A549 (cell line): ENCODE measurements at regions not wholly inside any gene's neighbourhood (a gene's known extent, or its start where the extent isn't known, plus 50 kb on each side); places are given as distances from the start of the nearest gene placed in this dataset.

ENCODE experiments used
- ATAC-seq, 2 experiments: fragments of 200-7000 bp in 1 of 2; fragments of >200 bp in 1 of 2; cut with Nextera tagmentation in 1 of 2; cut with Tn5 transposase in 1 of 2; 3 replicates each; pipeline versions ENCODE4 v1.8.0 to v1.9.1; 2018 to 2020; ENCODE audit warnings: mild to moderate bottlenecking in 1 of 2, moderate library complexity in 1 of 2
- CTCF ChIA-PET: fragments of 300-600 bp; sonication (Branson Sonifier 250); formaldehyde crosslinking; extraction: SDS; loops from one replicate; lab custom pipeline; 2021; ENCODE audit warnings: antibody characterized with exemption, inconsistent platforms; lab: Yijun Ruan, JAX
- POLR2A ChIA-PET: fragments of 350-600 bp; formaldehyde crosslinking; extraction: SDS; loops from one replicate; lab custom pipeline; 2021; ENCODE audit warnings: antibody characterized with exemption, inconsistent platforms; lab: Yijun Ruan, JAX
- DNase-seq, 2 experiments: peaks; one replicate each; pipeline versions ENCODE4 v3.0.0 to v3.0.0-alpha.2; 2011 to 2016; ENCODE audit warnings: low read depth in 1 of 2, low spot score in 1 of 2
- FAIRE-seq: peaks from 2 replicates; lab custom pipeline; 2011; peaks lifted over from hg19 to GRCh38; lab: Jason Lieb, UNC
- H3K27ac ChIP-seq, 2 experiments: fragments of >200 bp; sonication (Bioruptor Twin); formaldehyde crosslinking; 3 replicates each; pipeline ENCODE4 v1.5.1; 2016 to 2017
- H3K4me1 ChIP-seq: fragments of >200 bp; sonication (Bioruptor Twin); formaldehyde crosslinking; 3 replicates; pipeline ENCODE4 v1.6.1; 2016
- H3K4me2 ChIP-seq: fragments of >200 bp; sonication (Bioruptor Twin); formaldehyde crosslinking; 3 replicates; pipeline ENCODE4 v1.6.1; 2016
- H3K4me3 ChIP-seq: fragments of >200 bp; sonication (Bioruptor Twin); formaldehyde crosslinking; 3 replicates; pipeline ENCODE4 v1.5.1; 2016
- H3K9me3 ChIP-seq: fragments of >200 bp; sonication (Bioruptor Twin); formaldehyde crosslinking; 3 replicates; pipeline ENCODE4 v1.6.1; 2016
- CBX2 ChIP-seq: fragments of 200-600 bp; sonication (generic); IDR thresholded peaks from 2 replicates; pipeline ENCODE4 v1.6.1; 2016; ENCODE audit warnings: low read depth, mild to moderate bottlenecking, borderline replicate concordance
- CBX8 ChIP-seq: fragments of 200-600 bp; sonication (generic); IDR thresholded peaks from 2 replicates; pipeline ENCODE4 v1.6.1; 2016
- EHF ChIP-seq: fragments of 250-450 bp; sonication (Bioruptor Pico); IDR thresholded peaks from 2 replicates; pipeline ENCODE4 v1.5.0; 2020; ENCODE audit warnings: mild to moderate bottlenecking
- EHMT2 ChIP-seq: fragments of 200-600 bp; sonication (generic); IDR thresholded peaks from 2 replicates; pipeline ENCODE4 v1.6.1; 2016; ENCODE audit warnings: antibody characterized with exemption, low read depth, mild to moderate bottlenecking, moderate library complexity
- EP300 ChIP-seq, 2 experiments: fragments of >200 bp; sonication (Bioruptor Twin); formaldehyde crosslinking; IDR thresholded peaks; 2 replicates in 1 of 2; 3 replicates in 1 of 2; pipeline ENCODE4 v1.6.1; 2016 to 2017
- ESRRA ChIP-seq: fragments of 150-350 bp; IDR thresholded peaks from 2 replicates; pipeline ENCODE4 v1.6.1; 2014; ENCODE audit warnings: mild to moderate bottlenecking, low read length, borderline replicate concordance
- FOSB ChIP-seq: fragments of 250-450 bp; sonication (Bioruptor Pico); IDR thresholded peaks from 2 replicates; pipeline ENCODE4 v1.5.0; 2020; ENCODE audit warnings: mild to moderate bottlenecking, moderate library complexity
- FOXS1 ChIP-seq: fragments of 250-450 bp; sonication (Bioruptor Pico); IDR thresholded peaks from 2 replicates; pipeline ENCODE4 v1.5.0; 2020; ENCODE audit warnings: mild to moderate bottlenecking, moderate library complexity
- GATA3 ChIP-seq: IDR thresholded peaks from 2 replicates; pipeline ENCODE4 v1.6.1; 2012; ENCODE audit warnings: borderline replicate concordance
- HOXA7 ChIP-seq: fragments of 250-450 bp; sonication (Bioruptor Pico); IDR thresholded peaks from 2 replicates; pipeline ENCODE4 v1.5.0; 2020; ENCODE audit warnings: mild to moderate bottlenecking, moderate library complexity
- JUNB ChIP-seq: fragments of >200 bp; sonication (Bioruptor Twin); formaldehyde crosslinking; IDR thresholded peaks from 2 replicates; pipeline ENCODE4 v1.6.1; 2016
- KDM1A ChIP-seq: fragments of 200-600 bp; sonication (generic); IDR thresholded peaks from 2 replicates; pipeline ENCODE4 v1.6.1; 2016; ENCODE audit warnings: low read depth, mild to moderate bottlenecking
- KDM5A ChIP-seq: fragments of 200-600 bp; sonication (generic); IDR thresholded peaks from 2 replicates; pipeline ENCODE4 v1.6.1; 2016; ENCODE audit warnings: antibody characterized with exemption, mild to moderate bottlenecking
- MAFK ChIP-seq: fragments of 450-650 bp; IDR thresholded peaks from 2 replicates; pipeline ENCODE4 v1.6.1; 2014; ENCODE audit not compliant: partially characterized antibody
- NPAS2 ChIP-seq: fragments of 250-450 bp; sonication (Bioruptor Pico); IDR thresholded peaks from 2 replicates; pipeline ENCODE4 v1.8.0; 2022; ENCODE audit warnings: mild to moderate bottlenecking, moderate library complexity, borderline replicate concordance
- PHF8 ChIP-seq: fragments of 200-600 bp; sonication (generic); IDR thresholded peaks from 2 replicates; pipeline ENCODE4 v1.6.1; 2016; ENCODE audit warnings: low read depth, mild to moderate bottlenecking, antibody characterized with exemption, moderate library complexity, borderline replicate concordance
- RARB ChIP-seq: fragments of 250-450 bp; sonication (Bioruptor Pico); IDR thresholded peaks from 2 replicates; pipeline ENCODE4 v1.8.0; 2021; ENCODE audit warnings: mild to moderate bottlenecking, moderate library complexity
- RCOR1 ChIP-seq: fragments of 150-350 bp; IDR thresholded peaks from 2 replicates; pipeline ENCODE4 v1.6.1; 2014; ENCODE audit warnings: antibody characterized with exemption, low read length, low read depth
- RFX5 ChIP-seq: fragments of 450-650 bp; IDR thresholded peaks from 2 replicates; pipeline ENCODE4 v1.7.1; 2014; ENCODE audit warnings: antibody characterized with exemption, mild to moderate bottlenecking, moderate library complexity
- SMC3 ChIP-seq: fragments of >200 bp; sonication (Bioruptor Twin); formaldehyde crosslinking; IDR thresholded peaks from 3 replicates; pipeline ENCODE4 v1.6.1; 2018; ENCODE audit warnings: inconsistent platforms
- SREBF2 ChIP-seq: fragments of 450-650 bp; IDR thresholded peaks from 2 replicates; pipeline ENCODE4 v1.6.1; 2014; ENCODE audit warnings: mild to moderate bottlenecking, moderate library complexity
- TFCP2L1 ChIP-seq: fragments of 250-450 bp; sonication (Bioruptor Pico); IDR thresholded peaks from 2 replicates; pipeline ENCODE4 v1.5.0; 2021; ENCODE audit warnings: mild to moderate bottlenecking
- TP53 ChIP-seq: fragments of 250-450 bp; sonication (Bioruptor Pico); IDR thresholded peaks from 2 replicates; pipeline ENCODE4 v1.5.0; 2021; ENCODE audit warnings: mild to moderate bottlenecking, moderate library complexity
- ZC3H11A ChIP-seq: fragments of 450-650 bp; IDR thresholded peaks from 2 replicates; pipeline ENCODE4 v1.6.1; 2014; ENCODE audit warnings: antibody characterized with exemption, mild to moderate bottlenecking
- WGBS: methylation state at CpG from one replicate; pipeline ENCODE4 v1.1.6; 2017; ENCODE audit errors: missing lambda C conversion rate; 5-methylcytosine and 5-hydroxymethylcytosine counted together
- TF ChIP-seq, protein P1 (sequence below): fragments of 250-450 bp; sonication (Bioruptor Pico); IDR thresholded peaks from 2 replicates; pipeline ENCODE4 v1.5.0; 2020; ENCODE audit warnings: low read depth, mild to moderate bottlenecking, moderate library complexity
- TF ChIP-seq, protein P2 (sequence below): IDR thresholded peaks from 2 replicates; pipeline ENCODE4 v1.6.1; 2012
- TF ChIP-seq, protein P3 (sequence below): IDR thresholded peaks from 2 replicates; pipeline ENCODE4 v1.6.1; 2012
- TF ChIP-seq, protein P4 (sequence below): fragments of >200 bp; sonication (Bioruptor Twin); formaldehyde crosslinking; IDR thresholded peaks from 3 replicates; pipeline ENCODE4 v1.5.1; 2016

DNA sequence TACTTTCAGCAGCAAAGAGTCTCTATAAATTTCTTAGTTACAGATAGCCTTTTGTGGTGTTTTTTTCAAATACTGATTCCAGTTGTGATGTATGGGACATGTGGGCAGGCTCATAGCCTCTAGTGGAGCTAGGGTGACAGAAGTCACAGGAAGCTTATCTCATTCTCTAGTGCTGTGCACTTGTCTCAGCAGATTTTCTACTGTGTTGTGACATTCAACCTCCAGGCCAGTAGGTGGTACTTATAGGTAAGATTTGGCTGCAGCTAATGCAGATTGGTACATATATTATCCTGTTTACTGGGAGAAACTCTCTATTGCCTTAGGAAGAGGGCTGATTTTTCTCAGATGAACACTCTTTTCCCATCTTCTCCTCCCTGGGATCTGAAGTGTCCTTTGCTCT, 176.2 kb downstream of the CALCRL start:
- Histone ChIP-seq H3K4me1 (no peaks in the 10 kb centered on the region), H3K4me3 (no peak overlapping the region), H3K27ac (no peak overlapping the region), H3K9me3 (no peaks in the 10 kb centered on the region), H3K4me2 (no peak overlapping the region)
- ChIA-PET POLR2A (no interaction called here), CTCF (no interaction called here)
- ATAC-seq, result no peak
- DNase-seq, result peak in 1 of 2 experiments; percentile 3
- no peak for FAIRE-seq
- no peak for TF ChIP-seq RCOR1
- TF ChIP-seq FOXS1, result no peak
- no peak for TF ChIP-seq FOSB
- no peak for TF ChIP-seq TFCP2L1 (CRISPR knock-in tag)
- TF ChIP-seq, protein P1, sequence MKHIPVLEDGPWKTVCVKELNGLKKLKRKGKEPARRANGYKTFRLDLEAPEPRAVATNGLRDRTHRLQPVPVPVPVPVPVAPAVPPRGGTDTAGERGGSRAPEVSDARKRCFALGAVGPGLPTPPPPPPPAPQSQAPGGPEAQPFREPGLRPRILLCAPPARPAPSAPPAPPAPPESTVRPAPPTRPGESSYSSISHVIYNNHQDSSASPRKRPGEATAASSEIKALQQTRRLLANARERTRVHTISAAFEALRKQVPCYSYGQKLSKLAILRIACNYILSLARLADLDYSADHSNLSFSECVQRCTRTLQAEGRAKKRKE (CRISPR knock-in tag), result no peak
- TF ChIP-seq ZC3H11A, result no peak
- TF ChIP-seq, protein P2, sequence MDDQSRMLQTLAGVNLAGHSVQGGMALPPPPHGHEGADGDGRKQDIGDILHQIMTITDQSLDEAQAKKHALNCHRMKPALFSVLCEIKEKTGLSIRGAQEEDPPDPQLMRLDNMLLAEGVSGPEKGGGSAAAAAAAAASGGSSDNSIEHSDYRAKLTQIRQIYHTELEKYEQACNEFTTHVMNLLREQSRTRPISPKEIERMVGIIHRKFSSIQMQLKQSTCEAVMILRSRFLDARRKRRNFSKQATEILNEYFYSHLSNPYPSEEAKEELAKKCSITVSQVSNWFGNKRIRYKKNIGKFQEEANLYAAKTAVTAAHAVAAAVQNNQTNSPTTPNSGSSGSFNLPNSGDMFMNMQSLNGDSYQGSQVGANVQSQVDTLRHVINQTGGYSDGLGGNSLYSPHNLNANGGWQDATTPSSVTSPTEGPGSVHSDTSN, result no peak
- TF ChIP-seq, protein P3, sequence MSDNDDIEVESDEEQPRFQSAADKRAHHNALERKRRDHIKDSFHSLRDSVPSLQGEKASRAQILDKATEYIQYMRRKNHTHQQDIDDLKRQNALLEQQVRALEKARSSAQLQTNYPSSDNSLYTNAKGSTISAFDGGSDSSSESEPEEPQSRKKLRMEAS, result no peak
- TF ChIP-seq EHMT2, result no peak
- no peak for TF ChIP-seq RARB (CRISPR knock-in tag)
- TF ChIP-seq ESRRA, result no peak
- TF ChIP-seq TP53, result no peak
- no peak for TF ChIP-seq NPAS2 (CRISPR knock-in tag)
- TF ChIP-seq CBX8, result no peak
- no peak for TF ChIP-seq RFX5
- TF ChIP-seq HOXA7 (CRISPR knock-in tag), result no peak

DNA sequence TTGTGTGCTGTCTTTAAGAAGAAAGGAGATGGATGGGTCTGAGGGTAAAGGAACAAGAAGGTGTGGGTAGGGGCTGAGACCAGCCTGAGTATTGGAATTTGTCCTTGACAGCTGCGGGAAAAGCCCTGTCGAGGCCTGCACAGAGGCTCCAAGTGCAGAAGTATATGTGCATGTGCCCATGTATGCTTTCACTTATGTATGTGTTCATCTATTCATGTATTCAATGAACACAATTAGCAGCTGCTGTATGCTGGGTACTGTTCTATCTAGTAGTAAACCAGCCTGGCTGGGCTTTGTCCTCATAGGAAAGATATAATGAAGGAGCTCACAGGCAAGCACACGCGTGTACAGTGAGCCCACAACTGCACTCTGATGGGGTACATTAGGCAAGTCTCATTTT, 181.4 kb downstream of the CALCRL start:
- H3K4me2 ChIP-seq, result no peak overlapping the region
- WGBS, result 64% methylated on average over 4 of the region's 4 CpGs
- CTCF ChIA-PET, result no interaction called here
- H3K4me3 ChIP-seq, result no peak overlapping the region
- DNase-seq, result no peak
- POLR2A ChIA-PET, result no interaction called here
- FAIRE-seq, result no peak
- ATAC-seq, result no peak
- TF ChIP-seq EHF (CRISPR knock-in tag) (no peak), GATA3 (no peak), KDM5A (no peak), TP53 (no peak), EP300 (IDR thresholded peaks at IDR 0.05) (no peak), MAFK (no peak), PHF8 (no peak), RFX5 (no peak), KDM1A (no peak), CBX2 (no peak), SMC3 (no peak), SREBF2 (no peak), JUNB (no peak)
- TF ChIP-seq, protein P4, sequence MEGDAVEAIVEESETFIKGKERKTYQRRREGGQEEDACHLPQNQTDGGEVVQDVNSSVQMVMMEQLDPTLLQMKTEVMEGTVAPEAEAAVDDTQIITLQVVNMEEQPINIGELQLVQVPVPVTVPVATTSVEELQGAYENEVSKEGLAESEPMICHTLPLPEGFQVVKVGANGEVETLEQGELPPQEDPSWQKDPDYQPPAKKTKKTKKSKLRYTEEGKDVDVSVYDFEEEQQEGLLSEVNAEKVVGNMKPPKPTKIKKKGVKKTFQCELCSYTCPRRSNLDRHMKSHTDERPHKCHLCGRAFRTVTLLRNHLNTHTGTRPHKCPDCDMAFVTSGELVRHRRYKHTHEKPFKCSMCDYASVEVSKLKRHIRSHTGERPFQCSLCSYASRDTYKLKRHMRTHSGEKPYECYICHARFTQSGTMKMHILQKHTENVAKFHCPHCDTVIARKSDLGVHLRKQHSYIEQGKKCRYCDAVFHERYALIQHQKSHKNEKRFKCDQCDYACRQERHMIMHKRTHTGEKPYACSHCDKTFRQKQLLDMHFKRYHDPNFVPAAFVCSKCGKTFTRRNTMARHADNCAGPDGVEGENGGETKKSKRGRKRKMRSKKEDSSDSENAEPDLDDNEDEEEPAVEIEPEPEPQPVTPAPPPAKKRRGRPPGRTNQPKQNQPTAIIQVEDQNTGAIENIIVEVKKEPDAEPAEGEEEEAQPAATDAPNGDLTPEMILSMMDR, result no peak
- H3K27ac ChIP-seq, result no peak overlapping the region
- H3K9me3 ChIP-seq, result no peaks in the 10 kb centered on the region
- no peaks in the 10 kb centered on the region for H3K4me1 ChIP-seq
